ENCODE measurements at regions not wholly inside any gene's neighbourhood (a gene's known extent, or its start where the extent isn't known, plus 50 kb on each side); places are given as distances from the start of the nearest gene placed in this dataset.

GRCh38 chr1:170303034-170303433 lies 157.3 kb downstream of the NTMT2 start:
- Histone ChIP-seq H3K36me3 (ENCODE audit: control insufficient read depth in 1 of 2, insufficient read depth in 2 of 2, low read length in 1 of 2) (no peaks in the 10 kb centered on the region), H3K4me1 (ENCODE audit: control insufficient read depth in 1 of 2, insufficient read depth in 2 of 2, low read length in 2 of 2) (peaks cover 0 to 3% of the 10 kb centered on the region in 2 donors), H3K9me3 (ENCODE audit: control insufficient read depth, low read length) (no peaks in the 10 kb centered on the region), H3K27ac (ENCODE audit: low read depth in 1 of 2, low read length in 2 of 2) (no peak overlapping the region), H3K27me3 (ENCODE audit: control insufficient read depth in 1 of 2, insufficient read depth in 2 of 2, low read length in 1 of 2) (no peaks in the 10 kb centered on the region), H3K4me3 (ENCODE audit: low read length in 2 of 2) (no peak overlapping the region)
- no peak for ATAC-seq (ENCODE audit: low FRiP score)
- DNase-seq, result no peak
- intact Hi-C loops (cut with DNase I), result loop anchor here in 1 of 2 donors (10.0 kb wide), 1 partner anchor 88 kb away; no protein-coding TSS in a partner anchor
- 57 to 60% methylated on average over 1 of the region's 1 CpG for WGBS, 2 donors

- Histone ChIP-seq H3K27me3 (ENCODE audit: control insufficient read depth in 1 of 2, insufficient read depth in 2 of 2, low read length in 1 of 2) (no peaks in the 10 kb centered on the region), H3K9me3 (ENCODE audit: control insufficient read depth, low read length) (no peaks in the 10 kb centered on the region), H3K27ac (ENCODE audit: low read depth in 1 of 2, low read length in 2 of 2) (peak overlapping the region in 1 of 2 donors; percentile 38), H3K4me1 (ENCODE audit: control insufficient read depth in 1 of 2, insufficient read depth in 2 of 2, low read length in 2 of 2) (peaks cover 0 to 10% of the 10 kb centered on the region in 2 donors), H3K36me3 (ENCODE audit: control insufficient read depth in 1 of 2, insufficient read depth in 2 of 2, low read length in 1 of 2) (no peaks in the 10 kb centered on the region), H3K4me3 (ENCODE audit: low read length in 2 of 2) (no peak overlapping the region)
- ATAC-seq (ENCODE audit: low FRiP score) (no peak), DNase-seq (no peak)
- intact Hi-C loops (cut with DNase I), result loop anchor here in 1 of 2 donors (5.0 to 10.0 kb wide), 2 partner anchors 91 to 101 kb away; no protein-coding TSS in a partner anchor
- WGBS, 2 donors, result 0 to 14% methylated on average over 2 of the region's 2 CpGs
These were observed 160.2 kb downstream of the NTMT2 start for GRCh38 chr1:170305777-170306512.

- Histone ChIP-seq H3K27ac (ENCODE audit: low read depth in 1 of 2, low read length in 2 of 2) (peak overlapping the region in 1 of 2 donors; percentile 82), H3K4me3 (ENCODE audit: low read length in 2 of 2) (no peak overlapping the region), H3K4me1 (ENCODE audit: control insufficient read depth in 1 of 2, insufficient read depth in 2 of 2, low read length in 2 of 2) (peaks cover 0 to 10% of the 10 kb centered on the region in 2 donors), H3K36me3 (ENCODE audit: control insufficient read depth in 1 of 2, insufficient read depth in 2 of 2, low read length in 1 of 2) (no peaks in the 10 kb centered on the region), H3K27me3 (ENCODE audit: control insufficient read depth in 1 of 2, insufficient read depth in 2 of 2, low read length in 1 of 2) (no peaks in the 10 kb centered on the region), H3K9me3 (ENCODE audit: control insufficient read depth, low read length) (no peaks in the 10 kb centered on the region)
- intact Hi-C loops (cut with DNase I), result loop anchor here in 1 of 2 donors (5.0 to 10.0 kb wide), 2 partner anchors 92 to 101 kb away; no protein-coding TSS in a partner anchor
- no peak for DNase-seq
- ATAC-seq (ENCODE audit: low FRiP score), result no peak
These were observed 160.8 kb downstream of the NTMT2 start for GRCh38 chr1:170306513-170306910.

- H3K27me3 ChIP-seq (ENCODE audit: control insufficient read depth in 1 of 2, insufficient read depth in 2 of 2, low read length in 1 of 2), result no peaks in the 10 kb centered on the region
- H3K4me1 ChIP-seq (ENCODE audit: control insufficient read depth in 1 of 2, insufficient read depth in 2 of 2, low read length in 2 of 2), result peaks cover 0 to 10% of the 10 kb centered on the region in 2 donors
- no peak for DNase-seq
- WGBS, 2 donors, result 14 to 29% methylated on average over 2 of the region's 2 CpGs
- ATAC-seq (ENCODE audit: low FRiP score), result peak; percentile 9
- no peaks in the 10 kb centered on the region for H3K9me3 ChIP-seq (ENCODE audit: control insufficient read depth, low read length)
- H3K4me3 ChIP-seq (ENCODE audit: low read length in 2 of 2), result no peak overlapping the region
- intact Hi-C loops (cut with DNase I), result loop anchor here in 1 of 2 donors (5.0 to 10.0 kb wide), 2 partner anchors 92 to 100 kb away; no protein-coding TSS in a partner anchor
- peak overlapping the region in 1 of 2 donors; percentile 82 for H3K27ac ChIP-seq (ENCODE audit: low read depth in 1 of 2, low read length in 2 of 2)
- no peaks in the 10 kb centered on the region for H3K36me3 ChIP-seq (ENCODE audit: control insufficient read depth in 1 of 2, insufficient read depth in 2 of 2, low read length in 1 of 2)
These were observed 161.2 kb downstream of the NTMT2 start for GRCh38 chr1:170306948-170307347.

- no peak for ATAC-seq (ENCODE audit: low FRiP score)
- Histone ChIP-seq H3K27me3 (ENCODE audit: control insufficient read depth in 1 of 2, insufficient read depth in 2 of 2, low read length in 1 of 2) (no peaks in the 10 kb centered on the region), H3K36me3 (ENCODE audit: control insufficient read depth in 1 of 2, insufficient read depth in 2 of 2, low read length in 1 of 2) (no peaks in the 10 kb centered on the region), H3K4me3 (ENCODE audit: low read length in 2 of 2) (no peak overlapping the region), H3K27ac (ENCODE audit: low read depth in 1 of 2, low read length in 2 of 2) (peak overlapping the region in 1 of 2 donors; percentile 54), H3K9me3 (ENCODE audit: control insufficient read depth, low read length) (no peaks in the 10 kb centered on the region), H3K4me1 (ENCODE audit: control insufficient read depth in 1 of 2, insufficient read depth in 2 of 2, low read length in 2 of 2) (peaks cover 0 to 10% of the 10 kb centered on the region in 2 donors)
- intact Hi-C loops (cut with DNase I), result loop anchor here in 1 of 2 donors (5.0 to 10.0 kb wide), 2 partner anchors 93 to 100 kb away; no protein-coding TSS in a partner anchor
- 13 to 16% methylated on average over 1 of the region's 1 CpG for WGBS, 2 donors
- no peak for DNase-seq
These were observed 161.7 kb downstream of the NTMT2 start for GRCh38 chr1:170307426-170307825.

- H3K4me3 ChIP-seq (ENCODE audit: low read length in 2 of 2), result no peak overlapping the region
- no peaks in the 10 kb centered on the region for H3K27me3 ChIP-seq (ENCODE audit: control insufficient read depth in 1 of 2, insufficient read depth in 2 of 2, low read length in 1 of 2)
- H3K36me3 ChIP-seq (ENCODE audit: control insufficient read depth in 1 of 2, insufficient read depth in 2 of 2, low read length in 1 of 2), result no peaks in the 10 kb centered on the region
- no peaks in the 10 kb centered on the region for H3K9me3 ChIP-seq (ENCODE audit: control insufficient read depth, low read length)
- intact Hi-C loops (cut with DNase I), result loop anchor here in 1 of 2 donors (5.0 to 10.0 kb wide), 2 partner anchors 95 to 98 kb away; no protein-coding TSS in a partner anchor
- H3K27ac ChIP-seq (ENCODE audit: low read depth in 1 of 2, low read length in 2 of 2), result peak overlapping the region in 1 of 2 donors; percentile 47
- DNase-seq (peak in 1 of 2 donors; percentile 67), ATAC-seq (ENCODE audit: low FRiP score) (peak; percentile 80)
- WGBS, 2 donors, result 21 to 28% methylated on average over 10 of the region's 10 CpGs
- H3K4me1 ChIP-seq (ENCODE audit: control insufficient read depth in 1 of 2, insufficient read depth in 2 of 2, low read length in 2 of 2), result peaks cover 0 to 10% of the 10 kb centered on the region in 2 donors
These were observed 163.7 kb downstream of the NTMT2 start for GRCh38 chr1:170309389-170310013.

GRCh38 chr1:170310014-170310405 lies 164.3 kb downstream of the NTMT2 start:
- no peaks in the 10 kb centered on the region for H3K36me3 ChIP-seq (ENCODE audit: control insufficient read depth in 1 of 2, insufficient read depth in 2 of 2, low read length in 1 of 2)
- WGBS, 2 donors, result 87 to 88% methylated on average over 1 of the region's 1 CpG
- no peak for ATAC-seq (ENCODE audit: low FRiP score)
- H3K27ac ChIP-seq (ENCODE audit: low read depth in 1 of 2, low read length in 2 of 2), result peak overlapping the region in 1 of 2 donors; percentile 52
- H3K27me3 ChIP-seq (ENCODE audit: control insufficient read depth in 1 of 2, insufficient read depth in 2 of 2, low read length in 1 of 2), result no peaks in the 10 kb centered on the region
- no peak overlapping the region for H3K4me3 ChIP-seq (ENCODE audit: low read length in 2 of 2)
- intact Hi-C loops (cut with DNase I), result no loop called here
- H3K9me3 ChIP-seq (ENCODE audit: control insufficient read depth, low read length), result no peaks in the 10 kb centered on the region
- peaks cover 0 to 10% of the 10 kb centered on the region in 2 donors for H3K4me1 ChIP-seq (ENCODE audit: control insufficient read depth in 1 of 2, insufficient read depth in 2 of 2, low read length in 2 of 2)
- no peak for DNase-seq

GRCh38 chr1:170310951-170311350 lies 165.2 kb downstream of the NTMT2 start:
- no peaks in the 10 kb centered on the region for H3K27me3 ChIP-seq (ENCODE audit: control insufficient read depth in 1 of 2, insufficient read depth in 2 of 2, low read length in 1 of 2)
- 77 to 92% methylated on average over 1 of the region's 1 CpG for WGBS, 2 donors
- intact Hi-C loops (cut with DNase I), result no loop called here
- DNase-seq, result no peak
- no peaks in the 10 kb centered on the region for H3K36me3 ChIP-seq (ENCODE audit: control insufficient read depth in 1 of 2, insufficient read depth in 2 of 2, low read length in 1 of 2)
- no peak overlapping the region for H3K27ac ChIP-seq (ENCODE audit: low read depth in 1 of 2, low read length in 2 of 2)
- H3K9me3 ChIP-seq (ENCODE audit: control insufficient read depth, low read length), result no peaks in the 10 kb centered on the region
- ATAC-seq (ENCODE audit: low FRiP score), result no peak
- H3K4me3 ChIP-seq (ENCODE audit: low read length in 2 of 2), result no peak overlapping the region
- peaks cover 2 to 10% of the 10 kb centered on the region in 2 donors for H3K4me1 ChIP-seq (ENCODE audit: control insufficient read depth in 1 of 2, insufficient read depth in 2 of 2, low read length in 2 of 2)
